ENCODE measurements at regions not wholly inside any gene's neighbourhood (a gene's known extent, or its start where the extent isn't known, plus 50 kb on each side); places are given as distances from the start of the nearest gene placed in this dataset.

GRCh38 chr3:87468235-87468634 lies 191.9 kb upstream of the POU1F1 start:
- TF ChIP-seq SMC3 (conservative IDR thresholded peaks at IDR 0.05; ENCODE audit: poor library complexity) (no peak), MXI1 (conservative IDR thresholded peaks at IDR 0.05; ENCODE audit: poor library complexity, severe bottlenecking) (no peak), TAF1 (IDR thresholded peaks at IDR 0.05; ENCODE audit: low read depth) (no peak), EP300 (conservative IDR thresholded peaks at IDR 0.05; ENCODE audit: poor library complexity, severe bottlenecking) (no peak), RAD21 (conservative IDR thresholded peaks at IDR 0.05) (no peak), POLR2AphosphoS5 (IDR thresholded peaks at IDR 0.05) (no peak), EZH2 (IDR thresholded peaks at IDR 0.05; ENCODE audit: borderline replicate concordance, insufficient read depth, low read length, poor library complexity, severe bottlenecking) (no peak)
- TF ChIP-seq, protein P1, sequence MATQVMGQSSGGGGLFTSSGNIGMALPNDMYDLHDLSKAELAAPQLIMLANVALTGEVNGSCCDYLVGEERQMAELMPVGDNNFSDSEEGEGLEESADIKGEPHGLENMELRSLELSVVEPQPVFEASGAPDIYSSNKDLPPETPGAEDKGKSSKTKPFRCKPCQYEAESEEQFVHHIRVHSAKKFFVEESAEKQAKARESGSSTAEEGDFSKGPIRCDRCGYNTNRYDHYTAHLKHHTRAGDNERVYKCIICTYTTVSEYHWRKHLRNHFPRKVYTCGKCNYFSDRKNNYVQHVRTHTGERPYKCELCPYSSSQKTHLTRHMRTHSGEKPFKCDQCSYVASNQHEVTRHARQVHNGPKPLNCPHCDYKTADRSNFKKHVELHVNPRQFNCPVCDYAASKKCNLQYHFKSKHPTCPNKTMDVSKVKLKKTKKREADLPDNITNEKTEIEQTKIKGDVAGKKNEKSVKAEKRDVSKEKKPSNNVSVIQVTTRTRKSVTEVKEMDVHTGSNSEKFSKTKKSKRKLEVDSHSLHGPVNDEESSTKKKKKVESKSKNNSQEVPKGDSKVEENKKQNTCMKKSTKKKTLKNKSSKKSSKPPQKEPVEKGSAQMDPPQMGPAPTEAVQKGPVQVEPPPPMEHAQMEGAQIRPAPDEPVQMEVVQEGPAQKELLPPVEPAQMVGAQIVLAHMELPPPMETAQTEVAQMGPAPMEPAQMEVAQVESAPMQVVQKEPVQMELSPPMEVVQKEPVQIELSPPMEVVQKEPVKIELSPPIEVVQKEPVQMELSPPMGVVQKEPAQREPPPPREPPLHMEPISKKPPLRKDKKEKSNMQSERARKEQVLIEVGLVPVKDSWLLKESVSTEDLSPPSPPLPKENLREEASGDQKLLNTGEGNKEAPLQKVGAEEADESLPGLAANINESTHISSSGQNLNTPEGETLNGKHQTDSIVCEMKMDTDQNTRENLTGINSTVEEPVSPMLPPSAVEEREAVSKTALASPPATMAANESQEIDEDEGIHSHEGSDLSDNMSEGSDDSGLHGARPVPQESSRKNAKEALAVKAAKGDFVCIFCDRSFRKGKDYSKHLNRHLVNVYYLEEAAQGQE (IDR thresholded peaks at IDR 0.05; ENCODE audit: borderline replicate concordance) = no peak
- TF ChIP-seq, protein P2, sequence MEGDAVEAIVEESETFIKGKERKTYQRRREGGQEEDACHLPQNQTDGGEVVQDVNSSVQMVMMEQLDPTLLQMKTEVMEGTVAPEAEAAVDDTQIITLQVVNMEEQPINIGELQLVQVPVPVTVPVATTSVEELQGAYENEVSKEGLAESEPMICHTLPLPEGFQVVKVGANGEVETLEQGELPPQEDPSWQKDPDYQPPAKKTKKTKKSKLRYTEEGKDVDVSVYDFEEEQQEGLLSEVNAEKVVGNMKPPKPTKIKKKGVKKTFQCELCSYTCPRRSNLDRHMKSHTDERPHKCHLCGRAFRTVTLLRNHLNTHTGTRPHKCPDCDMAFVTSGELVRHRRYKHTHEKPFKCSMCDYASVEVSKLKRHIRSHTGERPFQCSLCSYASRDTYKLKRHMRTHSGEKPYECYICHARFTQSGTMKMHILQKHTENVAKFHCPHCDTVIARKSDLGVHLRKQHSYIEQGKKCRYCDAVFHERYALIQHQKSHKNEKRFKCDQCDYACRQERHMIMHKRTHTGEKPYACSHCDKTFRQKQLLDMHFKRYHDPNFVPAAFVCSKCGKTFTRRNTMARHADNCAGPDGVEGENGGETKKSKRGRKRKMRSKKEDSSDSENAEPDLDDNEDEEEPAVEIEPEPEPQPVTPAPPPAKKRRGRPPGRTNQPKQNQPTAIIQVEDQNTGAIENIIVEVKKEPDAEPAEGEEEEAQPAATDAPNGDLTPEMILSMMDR (IDR thresholded peaks at IDR 0.05; ENCODE audit: poor library complexity, severe bottlenecking) = no peak
- Histone ChIP-seq H3K27me3 (ENCODE audit: insufficient read depth, low read depth, low read length) (no peaks in the 10 kb centered on the region), H3K36me3 (ENCODE audit: insufficient read depth, low read length) (no peaks in the 10 kb centered on the region), H3K4me3 (ENCODE audit: low read length) (no peak overlapping the region), H3K4me2 (ENCODE audit: low read length) (no peak overlapping the region), H2AFZ (ENCODE audit: low read depth, low read length) (no peak overlapping the region), H3F3A (ENCODE audit: insufficient read depth, low read length, poor library complexity, severe bottlenecking) (no peaks in the 10 kb centered on the region), H3K9me3 (ENCODE audit: low read length) (no peaks in the 10 kb centered on the region), H4K20me1 (ENCODE audit: insufficient read depth) (no peaks in the 10 kb centered on the region), H3K9me2 (ENCODE audit: insufficient read depth, low read length) (no peaks in the 10 kb centered on the region), H3K79me2 (replicated peaks; ENCODE audit: insufficient read depth, low read length) (no peaks in the 10 kb centered on the region), H3K9ac (ENCODE audit: low read length) (no peak overlapping the region), H3K27ac (ENCODE audit: low read length) (no peak overlapping the region)

DNA sequence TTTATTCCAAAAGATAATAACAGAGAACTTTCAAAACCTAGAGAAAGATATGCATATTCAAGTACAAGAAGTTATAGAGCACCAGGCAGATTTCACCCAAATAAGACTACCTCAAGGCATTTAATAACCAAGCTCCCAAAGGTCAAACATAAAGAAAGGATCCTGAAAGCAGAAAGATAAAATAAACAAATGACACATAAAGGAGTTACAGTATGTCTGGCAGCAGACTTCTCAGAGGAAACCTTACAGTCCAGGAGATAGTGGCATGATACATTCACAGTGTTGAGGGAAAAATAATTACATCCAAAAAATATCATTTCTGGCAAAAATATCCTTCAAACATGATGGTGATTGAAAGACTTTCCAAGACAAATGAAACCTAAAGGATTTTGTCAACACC lies 185.8 kb upstream of the POU1F1 start:
- H3K9me3 ChIP-seq (ENCODE audit: low read length) = no peaks in the 10 kb centered on the region
- H3K27ac ChIP-seq (ENCODE audit: low read length) = no peak overlapping the region
- no peaks in the 10 kb centered on the region for H3F3A ChIP-seq (ENCODE audit: insufficient read depth, low read length, poor library complexity, severe bottlenecking)
- no peaks in the 10 kb centered on the region for H3K9me2 ChIP-seq (ENCODE audit: insufficient read depth, low read length)
- TF ChIP-seq, protein P1 (IDR thresholded peaks at IDR 0.05; ENCODE audit: borderline replicate concordance) = no peak
- TF ChIP-seq TAF1 (IDR thresholded peaks at IDR 0.05; ENCODE audit: low read depth) = no peak
- no peak for TF ChIP-seq EZH2 (IDR thresholded peaks at IDR 0.05; ENCODE audit: borderline replicate concordance, insufficient read depth, low read length, poor library complexity, severe bottlenecking)
- no peak for TF ChIP-seq POLR2AphosphoS5 (IDR thresholded peaks at IDR 0.05)
- no peak for TF ChIP-seq MXI1 (conservative IDR thresholded peaks at IDR 0.05; ENCODE audit: poor library complexity, severe bottlenecking)
- no peak for TF ChIP-seq SMC3 (conservative IDR thresholded peaks at IDR 0.05; ENCODE audit: poor library complexity)
- TF ChIP-seq, protein P2 (IDR thresholded peaks at IDR 0.05; ENCODE audit: poor library complexity, severe bottlenecking) = no peak
- no peak for TF ChIP-seq EP300 (conservative IDR thresholded peaks at IDR 0.05; ENCODE audit: poor library complexity, severe bottlenecking)
- TF ChIP-seq RAD21 (conservative IDR thresholded peaks at IDR 0.05) = no peak
- H4K20me1 ChIP-seq (ENCODE audit: insufficient read depth) = no peaks in the 10 kb centered on the region
- no peak overlapping the region for H2AFZ ChIP-seq (ENCODE audit: low read depth, low read length)
- H3K27me3 ChIP-seq (ENCODE audit: insufficient read depth, low read depth, low read length) = no peaks in the 10 kb centered on the region
- H3K36me3 ChIP-seq (ENCODE audit: insufficient read depth, low read length) = no peaks in the 10 kb centered on the region
- H3K9ac ChIP-seq (ENCODE audit: low read length) = no peak overlapping the region
- H3K4me2 ChIP-seq (ENCODE audit: low read length) = no peak overlapping the region
- no peaks in the 10 kb centered on the region for H3K79me2 ChIP-seq (replicated peaks; ENCODE audit: insufficient read depth, low read length)
- H3K4me3 ChIP-seq (ENCODE audit: low read length) = no peak overlapping the region

Measured in neural cell (in vitro differentiated cells).